H1 (cell line): ENCODE measurements at regions not wholly inside any gene's neighbourhood (a gene's known extent, or its start where the extent isn't known, plus 50 kb on each side); places are given as distances from the start of the nearest gene placed in this dataset.

Experiments used
- BRCA1 ChIP-seq: IDR thresholded peaks from 2 replicates; pipeline ENCODE4 v1.6.1; 2012; ENCODE audit warnings: low read depth, low read length, improper control_type of control experiment
- CHD7 ChIP-seq: fragments of 300-600 bp; sonication (generic); IDR thresholded peaks from 2 replicates; pipeline ENCODE4 v1.7.1; 2012; ENCODE audit warnings: low read length, moderate library complexity, mild to moderate bottlenecking, inconsistent platforms; ENCODE audit not compliant: insufficient replicate concordance
- POU5F1 ChIP-seq: IDR thresholded peaks from 2 replicates; pipeline ENCODE4 v1.6.1; 2011; ENCODE audit warnings: low read depth, mild to moderate bottlenecking, low read length, moderate library complexity

GRCh38 chr4:179698321-179698720 lies 2256.1 kb upstream of the AGA start (continued):
- TF ChIP-seq CHD7 (no peak), BRCA1 (no peak), POU5F1 (no peak)
